Ovary (tissue), 3 donors: ENCODE measurements at regions not wholly inside any gene's neighbourhood (a gene's known extent, or its start where the extent isn't known, plus 50 kb on each side); places are given as distances from the start of the nearest gene placed in this dataset.

Experiments
- EP300 ChIP-seq: sonication (generic); formaldehyde crosslinking; IDR thresholded peaks from one replicate; pipeline ENCODE4 v1.6.1; 2017; ENCODE audit warnings: antibody characterized with exemption
- POLR2A ChIP-seq: fragments of 450-650 bp; IDR thresholded peaks from one replicate; pipeline ENCODE4 v1.6.1; 2017; ENCODE audit warnings: antibody characterized with exemption, mild to moderate bottlenecking, moderate library complexity
- TF ChIP-seq, protein P1 (sequence below), 3 donors: fragments of 450-650 bp in 2 of 3; fragments of 200-600 bp in 1 of 3; IDR thresholded peaks; one replicate each; pipeline versions ENCODE4 v1.5.1 to v1.8.0; 2016 to 2022; ENCODE audit warnings: antibody characterized with exemption in 3 of 3, mild to moderate bottlenecking in 1 of 3
- donor health status: DM: no; HTN: no; CAD: no.

DNA sequence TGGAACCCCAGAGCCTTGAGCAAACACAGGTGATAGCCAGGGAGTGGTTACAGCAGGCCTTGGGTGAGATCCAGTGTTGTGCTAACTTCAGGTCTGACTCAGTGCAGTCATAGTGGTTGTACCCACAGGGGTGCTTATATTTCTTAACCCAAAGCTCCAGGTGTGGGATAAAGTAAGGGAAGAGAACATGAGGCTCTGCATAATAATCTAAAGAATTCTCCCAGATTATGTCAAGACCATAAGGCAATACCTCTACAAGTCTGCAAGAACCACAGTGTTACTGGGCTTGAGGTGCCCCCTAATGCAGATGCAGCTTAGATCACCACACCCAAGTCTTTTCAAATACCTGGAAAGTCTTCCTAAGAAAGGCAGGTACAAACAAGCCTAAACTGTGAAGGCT is 485.4 kb downstream of the RFC3 start:
- TF ChIP-seq, protein P1, sequence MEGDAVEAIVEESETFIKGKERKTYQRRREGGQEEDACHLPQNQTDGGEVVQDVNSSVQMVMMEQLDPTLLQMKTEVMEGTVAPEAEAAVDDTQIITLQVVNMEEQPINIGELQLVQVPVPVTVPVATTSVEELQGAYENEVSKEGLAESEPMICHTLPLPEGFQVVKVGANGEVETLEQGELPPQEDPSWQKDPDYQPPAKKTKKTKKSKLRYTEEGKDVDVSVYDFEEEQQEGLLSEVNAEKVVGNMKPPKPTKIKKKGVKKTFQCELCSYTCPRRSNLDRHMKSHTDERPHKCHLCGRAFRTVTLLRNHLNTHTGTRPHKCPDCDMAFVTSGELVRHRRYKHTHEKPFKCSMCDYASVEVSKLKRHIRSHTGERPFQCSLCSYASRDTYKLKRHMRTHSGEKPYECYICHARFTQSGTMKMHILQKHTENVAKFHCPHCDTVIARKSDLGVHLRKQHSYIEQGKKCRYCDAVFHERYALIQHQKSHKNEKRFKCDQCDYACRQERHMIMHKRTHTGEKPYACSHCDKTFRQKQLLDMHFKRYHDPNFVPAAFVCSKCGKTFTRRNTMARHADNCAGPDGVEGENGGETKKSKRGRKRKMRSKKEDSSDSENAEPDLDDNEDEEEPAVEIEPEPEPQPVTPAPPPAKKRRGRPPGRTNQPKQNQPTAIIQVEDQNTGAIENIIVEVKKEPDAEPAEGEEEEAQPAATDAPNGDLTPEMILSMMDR (IDR thresholded peaks at IDR 0.05): no peak
- TF ChIP-seq POLR2A: no peak
- no peak for TF ChIP-seq EP300
